Adrenal gland (tissue), 5 donors: ENCODE measurements at regions not wholly inside any gene's neighbourhood (a gene's known extent, or its start where the extent isn't known, plus 50 kb on each side); places are given as distances from the start of the nearest gene placed in this dataset.

Source experiments
- POLR2A ChIP-seq, 2 donors: fragments of 450-650 bp; IDR thresholded peaks; one replicate each; pipeline ENCODE4 v1.6.1; 2017; ENCODE audit warnings: antibody characterized with exemption in 2 of 2, mild to moderate bottlenecking in 2 of 2, moderate library complexity in 1 of 2
- TF ChIP-seq, protein P1 (sequence below), 6 experiments: fragments of 450-650 bp in 4 of 6; fragments of 200-600 bp in 2 of 6; sonication (generic) in 1 of 6; IDR thresholded peaks; 1 replicate in 5 of 6; 2 replicates in 1 of 6; pipeline versions ENCODE4 v1.5.1 to v1.8.0; 2016 to 2021; ENCODE audit warnings: antibody characterized with exemption in 6 of 6, mild to moderate bottlenecking in 2 of 6, moderate library complexity in 1 of 6
- donor health status: DM: no; HTN: no; CAD: no.

DNA sequence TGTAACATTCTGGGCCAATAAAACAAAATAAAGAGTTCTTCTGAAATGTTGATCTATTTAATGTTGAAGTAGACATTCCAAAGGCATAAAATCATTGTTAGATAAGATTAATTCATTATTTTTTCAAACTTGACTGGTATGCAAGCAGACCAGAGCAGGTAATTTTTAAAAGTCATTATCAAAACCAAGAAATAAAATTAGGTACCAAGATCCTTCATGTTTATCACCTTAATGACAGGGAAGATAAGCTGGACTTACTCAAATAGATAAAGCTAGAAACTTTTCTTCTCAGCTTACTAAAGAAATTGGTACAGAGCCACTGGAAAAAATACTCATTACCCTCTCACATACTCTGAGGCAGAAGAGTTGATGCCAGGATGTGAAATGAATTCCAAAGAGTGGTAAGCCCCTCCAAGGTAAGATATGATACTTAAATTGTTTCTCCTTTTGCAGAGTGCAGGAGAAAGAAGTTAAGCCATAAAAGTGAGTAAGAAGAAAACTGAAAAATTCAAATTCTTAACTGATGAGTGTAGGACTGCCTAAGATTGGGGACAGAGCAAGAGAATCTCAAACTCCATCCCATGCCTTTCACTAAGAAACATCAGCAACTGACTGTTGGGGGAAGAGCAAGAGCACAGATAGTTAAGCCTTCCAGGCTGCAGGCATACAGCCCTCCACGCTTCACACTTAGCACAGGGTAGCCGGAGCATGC is 111.9 kb downstream of the SLC41A2 start:
- TF ChIP-seq, protein P1, sequence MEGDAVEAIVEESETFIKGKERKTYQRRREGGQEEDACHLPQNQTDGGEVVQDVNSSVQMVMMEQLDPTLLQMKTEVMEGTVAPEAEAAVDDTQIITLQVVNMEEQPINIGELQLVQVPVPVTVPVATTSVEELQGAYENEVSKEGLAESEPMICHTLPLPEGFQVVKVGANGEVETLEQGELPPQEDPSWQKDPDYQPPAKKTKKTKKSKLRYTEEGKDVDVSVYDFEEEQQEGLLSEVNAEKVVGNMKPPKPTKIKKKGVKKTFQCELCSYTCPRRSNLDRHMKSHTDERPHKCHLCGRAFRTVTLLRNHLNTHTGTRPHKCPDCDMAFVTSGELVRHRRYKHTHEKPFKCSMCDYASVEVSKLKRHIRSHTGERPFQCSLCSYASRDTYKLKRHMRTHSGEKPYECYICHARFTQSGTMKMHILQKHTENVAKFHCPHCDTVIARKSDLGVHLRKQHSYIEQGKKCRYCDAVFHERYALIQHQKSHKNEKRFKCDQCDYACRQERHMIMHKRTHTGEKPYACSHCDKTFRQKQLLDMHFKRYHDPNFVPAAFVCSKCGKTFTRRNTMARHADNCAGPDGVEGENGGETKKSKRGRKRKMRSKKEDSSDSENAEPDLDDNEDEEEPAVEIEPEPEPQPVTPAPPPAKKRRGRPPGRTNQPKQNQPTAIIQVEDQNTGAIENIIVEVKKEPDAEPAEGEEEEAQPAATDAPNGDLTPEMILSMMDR (IDR thresholded peaks at IDR 0.05) = no peak
- TF ChIP-seq POLR2A (IDR thresholded peaks at IDR 0.05) = no peak
